A673 (cell line): ENCODE measurements at regions not wholly inside any gene's neighbourhood (a gene's known extent, or its start where the extent isn't known, plus 50 kb on each side); places are given as distances from the start of the nearest gene placed in this dataset.

Experiments used
- BruUV-seq: library from RNA; stranded (reverse); fragments of 400-500 nt; replicated peaks from 2 replicates; lab custom pipeline; 2021; lab: Mats Ljungman, UMichigan
- CTCF ChIA-PET: fragments of 300-600 bp; sonication (Branson Sonifier 250); formaldehyde crosslinking; loops from one replicate; lab custom pipeline; 2022; ENCODE audit warnings: antibody characterized with exemption; lab: Charles Lee
- POLR2A ChIA-PET: fragments of 300-600 bp; sonication (Branson Sonifier 250); formaldehyde crosslinking; loops from one replicate; lab custom pipeline; 2022; ENCODE audit warnings: antibody characterized with exemption; ENCODE audit not compliant: low non-redundant PET; lab: Charles Lee
- DNase-seq: peaks from one replicate; pipeline ENCODE4 v3.0.0-alpha.2; 2015; ENCODE audit warnings: low spot score
- H3K27ac ChIP-seq: fragments of 200-600 bp; sonication (generic); 2 replicates; pipeline ENCODE4 v1.5.1; 2016; ENCODE audit warnings: mixed run types, low read depth, mild to moderate bottlenecking, mixed read lengths, antibody characterized with exemption, low read length; ENCODE audit not compliant: poor library complexity, severe bottlenecking
- H3K27me3 ChIP-seq: fragments of 200-600 bp; sonication (generic); replicated peaks from 2 replicates; pipeline ENCODE4 v1.6.1; 2017; ENCODE audit warnings: mixed run types, low read depth, mild to moderate bottlenecking, mixed read lengths, antibody characterized with exemption, low read length; ENCODE audit not compliant: insufficient read depth, poor library complexity
- H3K36me3 ChIP-seq: fragments of 200-600 bp; sonication (generic); 2 replicates; pipeline ENCODE4 v1.6.1; 2016; ENCODE audit warnings: mixed run types, mild to moderate bottlenecking, mixed read lengths, antibody characterized with exemption, low read length; ENCODE audit not compliant: insufficient read depth, poor library complexity, severe bottlenecking
- H3K4me1 ChIP-seq: fragments of 200-600 bp; sonication (generic); 2 replicates; pipeline ENCODE4 v1.6.1; 2017; ENCODE audit warnings: mixed run types, mild to moderate bottlenecking, mixed read lengths, antibody characterized with exemption, low read length; ENCODE audit not compliant: insufficient read depth, poor library complexity, severe bottlenecking
- H3K4me3 ChIP-seq: fragments of 200-600 bp; sonication (generic); 2 replicates; pipeline ENCODE4 v1.5.1; 2016; ENCODE audit warnings: low read depth, mixed run types, mild to moderate bottlenecking, mixed read lengths, low read length; ENCODE audit not compliant: poor library complexity, severe bottlenecking
- H3K9me3 ChIP-seq: fragments of 200-600 bp; sonication (generic); 2 replicates; pipeline ENCODE4 v1.6.1; 2016; ENCODE audit warnings: mixed run types, low read depth, mild to moderate bottlenecking, mixed read lengths, antibody characterized with exemption, low read length; ENCODE audit not compliant: poor library complexity, severe bottlenecking
- EZH2 ChIP-seq: fragments of 200-600 bp; sonication (generic); IDR thresholded peaks from 2 replicates; pipeline ENCODE4 v1.6.1; 2017; ENCODE audit warnings: borderline replicate concordance, low read depth, mild to moderate bottlenecking, mixed read lengths, antibody characterized with exemption, low read length; ENCODE audit not compliant: poor library complexity, severe bottlenecking
- intact Hi-C: fragments of 100-400 bp; cut with micrococcal nuclease; formaldehyde crosslinking; loops from one replicate; pipeline ENCODE4 v1.10.0; 2022; ENCODE audit not compliant: unreplicated experiment
- TF ChIP-seq, protein P1 (sequence below): fragments of 300-800, 200-600 bp; sonication (generic); conservative IDR thresholded peaks from 2 replicates; pipeline ENCODE4 v1.5.1; 2017; ENCODE audit warnings: low read depth, mild to moderate bottlenecking, antibody characterized with exemption, low read length, moderate library complexity, mixed read lengths

DNA sequence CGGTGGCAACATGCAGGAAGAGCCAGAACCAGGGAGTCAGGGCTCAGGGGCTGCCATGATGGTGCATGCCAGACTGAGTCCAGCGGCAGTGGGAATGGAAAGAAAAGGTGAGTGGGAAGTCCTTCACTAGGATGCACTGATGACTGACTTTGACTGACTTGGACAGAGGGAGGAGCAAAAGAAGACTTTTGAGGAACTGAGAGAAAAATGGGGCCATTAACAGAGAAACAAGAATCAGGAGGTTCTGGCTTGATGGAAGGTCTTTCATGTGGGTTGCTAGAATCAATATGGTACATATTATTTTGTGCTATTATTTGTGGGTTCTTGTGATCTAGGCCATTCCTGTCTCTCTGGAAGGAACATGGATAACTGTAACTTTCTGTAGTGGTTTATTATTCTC lies 454.6 kb upstream of the PROX1 start:
- Histone ChIP-seq H3K36me3 (no peaks in the 10 kb centered on the region), H3K4me1 (no peaks in the 10 kb centered on the region), H3K9me3 (no peaks in the 10 kb centered on the region), H3K4me3 (no peak overlapping the region), H3K27ac (no peak overlapping the region), H3K27me3 (no peaks in the 10 kb centered on the region)
- POLR2A ChIA-PET: no interaction called here
- no peak for DNase-seq
- CTCF ChIA-PET: no interaction called here
- intact Hi-C loops: no loop called here
- TF ChIP-seq, protein P1, sequence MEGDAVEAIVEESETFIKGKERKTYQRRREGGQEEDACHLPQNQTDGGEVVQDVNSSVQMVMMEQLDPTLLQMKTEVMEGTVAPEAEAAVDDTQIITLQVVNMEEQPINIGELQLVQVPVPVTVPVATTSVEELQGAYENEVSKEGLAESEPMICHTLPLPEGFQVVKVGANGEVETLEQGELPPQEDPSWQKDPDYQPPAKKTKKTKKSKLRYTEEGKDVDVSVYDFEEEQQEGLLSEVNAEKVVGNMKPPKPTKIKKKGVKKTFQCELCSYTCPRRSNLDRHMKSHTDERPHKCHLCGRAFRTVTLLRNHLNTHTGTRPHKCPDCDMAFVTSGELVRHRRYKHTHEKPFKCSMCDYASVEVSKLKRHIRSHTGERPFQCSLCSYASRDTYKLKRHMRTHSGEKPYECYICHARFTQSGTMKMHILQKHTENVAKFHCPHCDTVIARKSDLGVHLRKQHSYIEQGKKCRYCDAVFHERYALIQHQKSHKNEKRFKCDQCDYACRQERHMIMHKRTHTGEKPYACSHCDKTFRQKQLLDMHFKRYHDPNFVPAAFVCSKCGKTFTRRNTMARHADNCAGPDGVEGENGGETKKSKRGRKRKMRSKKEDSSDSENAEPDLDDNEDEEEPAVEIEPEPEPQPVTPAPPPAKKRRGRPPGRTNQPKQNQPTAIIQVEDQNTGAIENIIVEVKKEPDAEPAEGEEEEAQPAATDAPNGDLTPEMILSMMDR: no peak
- no peak for TF ChIP-seq EZH2
- BruUV-seq: no TSS peak

DNA sequence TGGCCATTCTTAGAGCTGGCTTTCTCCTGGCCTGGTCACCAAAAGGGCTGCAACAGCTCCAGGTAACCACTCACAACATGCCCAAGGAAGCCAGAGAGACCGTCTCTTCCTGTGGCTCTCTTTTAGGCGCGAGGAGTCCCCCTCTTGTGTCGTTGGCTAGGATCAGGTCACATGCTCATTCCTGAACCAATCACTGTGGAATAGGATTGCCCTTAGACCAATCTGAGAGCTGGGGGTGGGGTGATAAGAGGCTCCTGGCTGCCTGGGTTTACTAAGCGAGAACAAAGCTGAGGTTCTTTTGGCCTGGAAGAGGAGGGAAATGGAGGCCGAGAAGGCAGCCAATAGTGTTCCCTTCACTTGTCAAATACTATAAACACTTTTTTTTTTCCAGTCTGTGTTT lies 452.1 kb upstream of the PROX1 start:
- no peak overlapping the region for H3K27ac ChIP-seq
- H3K9me3 ChIP-seq: no peaks in the 10 kb centered on the region
- ChIA-PET POLR2A (no interaction called here), CTCF (no interaction called here)
- BruUV-seq: no TSS peak
- H3K27me3 ChIP-seq: no peaks in the 10 kb centered on the region
- no peaks in the 10 kb centered on the region for H3K4me1 ChIP-seq
- intact Hi-C loops: no loop called here
- DNase-seq: no peak
- no peak overlapping the region for H3K4me3 ChIP-seq
- no peaks in the 10 kb centered on the region for H3K36me3 ChIP-seq
- TF ChIP-seq EZH2: no peak
- TF ChIP-seq, protein P1: no peak

DNA sequence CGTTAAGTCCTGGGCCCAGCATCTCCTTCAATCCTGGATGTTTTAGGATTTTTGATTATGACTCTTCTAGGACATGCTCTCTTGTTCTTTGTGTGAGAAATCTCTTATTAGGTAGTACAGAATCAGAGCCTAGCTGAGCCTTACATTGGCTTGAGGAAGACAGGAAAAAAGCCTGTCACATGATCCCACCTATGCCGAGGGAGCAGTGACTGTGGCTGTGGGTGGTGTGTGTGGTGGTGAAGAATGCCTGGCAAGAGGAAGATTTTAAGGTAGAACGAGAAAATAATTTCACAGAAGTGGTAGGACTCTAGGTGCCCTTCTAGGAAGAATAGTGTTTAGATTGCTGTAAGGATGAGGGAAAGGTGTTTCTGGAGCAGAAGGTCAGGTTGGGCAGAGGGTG lies 449.5 kb upstream of the PROX1 start:
- Histone ChIP-seq H3K9me3 (no peaks in the 10 kb centered on the region), H3K4me3 (no peak overlapping the region), H3K36me3 (no peaks in the 10 kb centered on the region), H3K27me3 (no peaks in the 10 kb centered on the region), H3K27ac (no peak overlapping the region), H3K4me1 (no peaks in the 10 kb centered on the region)
- DNase-seq: no peak
- no TSS peak for BruUV-seq
- TF ChIP-seq, protein P1: no peak
- no peak for TF ChIP-seq EZH2
- CTCF ChIA-PET: no interaction called here
- POLR2A ChIA-PET: no interaction called here
- intact Hi-C loops: no loop called here
